AG04450 (cell line): ENCODE measurements at regions not wholly inside any gene's neighbourhood (a gene's known extent, or its start where the extent isn't known, plus 50 kb on each side); places are given as distances from the start of the nearest gene placed in this dataset.
"Not testable (repeated sequence)": the region's sequence is repeated elsewhere in the genome, so short reads cannot be mapped to it uniquely, and the experiment has no call there.

ENCODE experiments used
- CTCF ChIA-PET: fragments of 300-600, 350-600 bp; formaldehyde crosslinking; extraction: SDS; loops from one replicate; lab custom pipeline; 2022; ENCODE audit warnings: antibody characterized with exemption, inconsistent platforms; lab: Charles Lee
- POLR2A ChIA-PET: fragments of 350-600 bp; formaldehyde crosslinking; extraction: SDS; loops from one replicate; lab custom pipeline; 2021; ENCODE audit warnings: antibody characterized with exemption, inconsistent platforms; lab: Yijun Ruan, JAX
- DNase-seq: peaks from one replicate; pipeline ENCODE4 v3.0.0-alpha.2; 2011; ENCODE audit warnings: low read depth, low spot score
- H3K27ac ChIP-seq: one replicate; pipeline ENCODE4 v1.5.1; 2012; ENCODE audit warnings: low read depth, low read length, control low read depth
- H3K27me3 ChIP-seq: one replicate; pipeline ENCODE4 v1.6.0; 2012; ENCODE audit warnings: low read length; ENCODE audit not compliant: control insufficient read depth, insufficient read depth
- H3K4me3 ChIP-seq: 2 replicates; pipeline ENCODE4 v1.5.1; 2011; ENCODE audit warnings: mild to moderate bottlenecking, low read depth, low read length, control low read depth
- H3K9me3 ChIP-seq: 2 replicates; pipeline ENCODE4 v1.5.1; 2012; ENCODE audit warnings: low read length; ENCODE audit not compliant: control insufficient read depth, insufficient read depth
- CTCF ChIP-seq: IDR thresholded peaks from 2 replicates; pipeline ENCODE4 v1.5.1; 2011; ENCODE audit warnings: low read depth, low read length, control low read depth, inconsistent platforms

- Histone ChIP-seq H3K4me3 (no peak overlapping the region), H3K27ac (no peak overlapping the region), H3K27me3 (no peaks in the 10 kb centered on the region), H3K9me3 (no peaks in the 10 kb centered on the region; the same call in 1 of the 2 replicates)
- TF ChIP-seq CTCF, result no peak
- POLR2A ChIA-PET, result no interaction called here
- CTCF ChIA-PET, result no interaction called here
- no peak for DNase-seq
These were observed 217.1 kb downstream of the EXOC5 start for GRCh38 chr14:57051633-57052032.

GRCh38 chr14:57049848-57050247 lies 218.9 kb downstream of the EXOC5 start:
- H3K9me3 ChIP-seq, result no peaks in the 10 kb centered on the region
- no peak overlapping the region for H3K27ac ChIP-seq
- H3K4me3 ChIP-seq, result no peak overlapping the region
- POLR2A ChIA-PET, result no interaction called here
- CTCF ChIA-PET, result no interaction called here
- H3K27me3 ChIP-seq, result no peaks in the 10 kb centered on the region
- DNase-seq, result no peak
- TF ChIP-seq CTCF, result no peak

- no peak for TF ChIP-seq CTCF
- no peak for DNase-seq
- no peak overlapping the region for H3K27ac ChIP-seq
- ChIA-PET CTCF (no interaction called here), POLR2A (no interaction called here)
- no peaks in the 10 kb centered on the region for H3K27me3 ChIP-seq
- H3K4me3 ChIP-seq, result no peak overlapping the region
- H3K9me3 ChIP-seq, result no peaks in the 10 kb centered on the region
These were observed 222.5 kb downstream of the EXOC5 start for GRCh38 chr14:57046175-57046574.

- H3K4me3 ChIP-seq, POLR2A ChIA-PET, H3K27ac ChIP-seq, H3K27me3 ChIP-seq, DNase-seq, CTCF ChIA-PET, H3K9me3 ChIP-seq: not testable (repeated sequence)
These were observed 224.4 kb downstream of the EXOC5 start for GRCh38 chr14:57044101-57044973.

GRCh38 chr14:57038689-57039088 lies 228.4 kb upstream of the OTX2 start:
- Histone ChIP-seq H3K27me3 (no peaks in the 10 kb centered on the region), H3K27ac (no peak overlapping the region), H3K9me3 (no peaks in the 10 kb centered on the region; the same call in 1 of the 2 replicates), H3K4me3 (no peak overlapping the region)
- ChIA-PET POLR2A (no interaction called here), CTCF (interaction anchor here (0.5 kb wide), 1 partner anchor 348 kb away, joined by 4 read pairs; no protein-coding TSS in a partner anchor)
- DNase-seq, result no peak
- no peak for TF ChIP-seq CTCF
